H1 (cell line): ENCODE measurements at regions not wholly inside any gene's neighbourhood (a gene's known extent, or its start where the extent isn't known, plus 50 kb on each side); places are given as distances from the start of the nearest gene placed in this dataset.

Experiments
- CTBP2 ChIP-seq: IDR thresholded peaks from 2 replicates; pipeline ENCODE4 v1.7.0; 2011; ENCODE audit warnings: borderline replicate concordance, mild to moderate bottlenecking, moderate library complexity, mixed read lengths, low read length; ENCODE audit not compliant: insufficient read depth, insufficient read length
- KDM4A ChIP-seq: IDR thresholded peaks from one replicate; pipeline ENCODE4 v1.7.1; 2012; ENCODE audit warnings: low read depth, mild to moderate bottlenecking, moderate library complexity, low read length, inconsistent platforms; ENCODE audit not compliant: severe bottlenecking
- SIN3A ChIP-seq, 2 experiments: IDR thresholded peaks in 1 of 2; conservative IDR thresholded peaks in 1 of 2; 2 replicates each; pipeline ENCODE4 v1.6.1; 2011 to 2012; ENCODE audit warnings: low read length in 2 of 2, improper control_type of control experiment in 1 of 2, low read depth in 1 of 2, mild to moderate bottlenecking in 1 of 2

- TF ChIP-seq CTBP2 (no peak), SIN3A (conservative IDR thresholded peaks at IDR 0.05 in 1 of 2, IDR thresholded peaks at IDR 0.05 in 1 of 2; ENCODE audit: low read depth in 1 of 2, low read length in 2 of 2) (no peak), KDM4A (no peak)
Measured at GRCh38 chr1:170863621-170864020, 71.7 kb upstream of the MROH9 start (continued).
